Stimulated activated CD8-positive, alpha-beta memory T cell treated with anti-CD3 and anti-CD28 coated beads, Interleukin-15, amount 100 ng/mL, for 48 hours (primary cell): ENCODE measurements at regions not wholly inside any gene's neighbourhood (a gene's known extent, or its start where the extent isn't known, plus 50 kb on each side); places are given as distances from the start of the nearest gene placed in this dataset.
"Not testable (repeated sequence)": the region's sequence is repeated elsewhere in the genome, so short reads cannot be mapped to it uniquely, and the experiment has no call there.

Experiments
- DNase-seq, 2 donors: peaks; one replicate each; pipeline ENCODE4 v3.0.0-alpha.2; 2020; ENCODE audit warnings: low read depth in 2 of 2

DNA sequence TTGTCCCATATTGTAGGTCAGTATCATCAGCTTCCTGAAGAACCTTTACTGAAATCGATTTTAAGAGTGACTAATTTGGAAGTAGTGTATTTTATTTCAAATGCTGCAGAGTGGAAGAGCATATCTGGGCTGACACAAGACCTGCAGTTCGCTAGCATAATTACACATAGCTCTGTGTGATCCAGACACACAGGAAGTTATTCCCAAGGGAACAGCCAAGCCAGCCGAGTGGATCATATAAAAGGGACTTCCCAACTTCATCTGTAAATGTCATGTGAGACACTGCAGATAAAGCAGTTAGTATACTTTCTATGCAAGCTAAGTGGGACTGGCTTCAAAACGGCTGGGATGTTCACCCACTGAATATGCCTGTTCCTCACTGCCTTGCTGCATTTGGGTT lies 760.4 kb downstream of the SLITRK1 start:
- no peak for DNase-seq

DNA sequence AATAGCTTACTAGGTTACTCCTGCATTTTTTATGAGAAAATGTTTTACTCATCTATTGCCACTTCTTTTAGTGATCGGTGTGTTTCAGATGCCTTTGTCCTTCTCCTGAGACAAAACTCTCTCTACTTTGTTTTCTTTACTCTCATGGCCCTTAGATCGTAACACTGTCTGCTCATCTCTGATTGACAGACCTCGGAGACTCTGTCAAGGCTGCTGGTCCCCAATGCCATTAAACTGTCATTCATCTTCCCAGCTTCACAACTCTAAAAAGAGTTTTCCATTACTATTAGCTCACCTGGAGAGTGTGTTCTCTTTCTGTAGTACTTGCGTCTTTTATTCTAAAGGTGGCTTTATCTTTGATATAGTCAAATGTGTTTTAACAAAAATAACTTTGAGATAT lies 765.2 kb downstream of the SLITRK1 start:
- DNase-seq, result no peak

DNA sequence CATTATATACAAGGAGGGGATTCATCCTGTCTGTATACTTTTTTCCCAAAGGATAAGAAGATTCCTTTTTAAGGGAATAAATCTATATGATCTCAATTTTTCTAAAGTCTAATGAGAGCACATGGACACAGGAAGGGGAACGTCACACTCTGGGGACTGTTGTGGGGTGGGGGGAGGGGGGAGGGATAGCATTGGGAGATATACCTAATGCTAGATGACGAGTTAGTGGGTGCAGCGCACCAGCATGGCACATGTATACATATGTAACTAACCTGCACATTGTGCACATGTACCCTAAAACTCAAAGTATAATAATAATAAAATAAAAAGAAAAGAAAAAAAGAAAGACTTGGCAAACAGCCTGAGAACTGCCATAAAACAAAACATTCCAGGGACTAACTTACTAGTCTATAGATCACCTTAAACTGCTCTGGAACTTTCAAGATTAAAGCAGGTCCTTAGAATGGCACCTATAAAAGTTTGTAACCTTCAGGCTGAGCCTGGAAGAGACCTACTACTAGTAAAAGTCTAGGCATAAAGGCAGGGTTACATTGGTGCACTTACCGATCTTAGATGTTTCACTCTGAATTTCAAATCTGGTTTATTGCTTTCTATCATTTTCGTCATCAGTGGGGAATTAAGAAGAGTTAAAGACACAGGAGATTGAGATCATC lies 780.6 kb downstream of the SLITRK1 start:
- DNase-seq, result not testable (repeated sequence)

DNA sequence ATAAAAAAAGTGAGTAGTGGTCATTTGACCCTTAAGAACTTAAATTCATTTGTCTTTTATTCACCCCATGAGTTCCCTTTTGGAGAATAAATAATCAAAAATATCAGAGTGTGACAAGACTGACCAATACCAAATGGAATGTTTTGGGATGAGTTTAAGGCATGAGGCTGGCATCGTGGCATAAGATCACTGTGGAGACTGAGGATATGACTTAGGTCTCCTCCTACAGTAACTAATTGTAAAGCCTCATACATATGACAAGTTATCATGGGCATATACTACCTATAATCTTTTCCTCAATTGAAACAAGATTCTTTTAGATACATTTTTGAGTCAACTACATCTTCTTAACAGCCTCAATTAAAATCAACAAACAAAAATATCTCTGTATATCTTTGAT lies 782.0 kb downstream of the SLITRK1 start:
- no peak for DNase-seq

DNA sequence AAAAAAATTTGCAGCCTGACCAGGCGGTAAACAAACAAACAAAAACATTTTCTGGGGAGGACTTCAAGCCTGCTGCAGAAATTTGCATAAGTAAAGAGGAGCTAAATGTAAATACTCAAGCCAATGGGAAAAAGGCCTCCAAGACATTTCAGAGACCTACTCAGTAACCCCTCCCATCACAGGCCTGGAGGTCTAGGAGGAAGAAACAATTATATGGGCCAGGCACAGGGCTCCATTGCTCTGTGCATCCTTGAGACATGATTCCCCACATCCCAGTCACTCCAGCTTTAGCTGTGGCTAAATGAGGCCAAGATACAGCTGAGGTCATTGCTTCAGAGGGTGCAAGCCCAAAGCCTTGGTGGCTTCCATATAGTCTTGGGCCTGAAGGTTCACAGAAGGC lies 793.4 kb downstream of the SLITRK1 start:
- DNase-seq, result no peak

DNA sequence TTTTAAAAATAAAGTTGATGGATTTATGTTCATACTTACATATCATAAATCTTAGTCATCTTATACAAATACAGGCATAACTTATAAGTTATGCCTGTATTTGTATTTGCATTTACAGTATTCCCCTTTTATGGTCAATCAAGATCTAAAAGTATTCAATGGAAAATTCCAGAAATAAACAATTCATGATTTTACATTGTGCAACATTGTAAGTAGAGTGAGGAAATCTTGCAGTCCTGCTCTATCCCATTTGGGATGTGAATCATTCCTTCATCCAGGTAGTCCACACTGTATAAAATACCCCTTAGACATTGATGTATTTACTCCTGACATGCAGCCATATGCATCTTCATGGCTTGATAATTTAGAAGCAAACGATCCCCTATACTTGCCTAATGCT lies 795.3 kb downstream of the SLITRK1 start:
- no peak for DNase-seq

DNA sequence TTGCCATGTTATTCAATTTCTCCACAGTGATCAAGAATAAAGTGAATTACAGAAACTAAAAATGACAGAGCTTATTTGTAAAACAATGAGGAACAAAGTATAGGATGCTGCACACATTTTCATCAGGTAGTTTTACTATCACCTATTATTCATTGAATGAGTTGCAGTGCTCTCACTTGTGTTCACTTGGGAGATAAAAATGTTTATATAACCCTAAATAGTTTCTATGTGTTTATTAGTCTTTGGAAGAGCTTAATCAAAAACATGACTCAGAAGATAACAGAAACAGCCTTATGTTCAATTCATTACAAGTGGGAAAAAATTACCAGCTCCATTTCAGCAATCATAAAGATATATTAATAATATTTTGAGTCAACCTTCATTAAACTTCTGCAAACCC lies 796.2 kb downstream of the SLITRK1 start:
- DNase-seq, result no peak

DNA sequence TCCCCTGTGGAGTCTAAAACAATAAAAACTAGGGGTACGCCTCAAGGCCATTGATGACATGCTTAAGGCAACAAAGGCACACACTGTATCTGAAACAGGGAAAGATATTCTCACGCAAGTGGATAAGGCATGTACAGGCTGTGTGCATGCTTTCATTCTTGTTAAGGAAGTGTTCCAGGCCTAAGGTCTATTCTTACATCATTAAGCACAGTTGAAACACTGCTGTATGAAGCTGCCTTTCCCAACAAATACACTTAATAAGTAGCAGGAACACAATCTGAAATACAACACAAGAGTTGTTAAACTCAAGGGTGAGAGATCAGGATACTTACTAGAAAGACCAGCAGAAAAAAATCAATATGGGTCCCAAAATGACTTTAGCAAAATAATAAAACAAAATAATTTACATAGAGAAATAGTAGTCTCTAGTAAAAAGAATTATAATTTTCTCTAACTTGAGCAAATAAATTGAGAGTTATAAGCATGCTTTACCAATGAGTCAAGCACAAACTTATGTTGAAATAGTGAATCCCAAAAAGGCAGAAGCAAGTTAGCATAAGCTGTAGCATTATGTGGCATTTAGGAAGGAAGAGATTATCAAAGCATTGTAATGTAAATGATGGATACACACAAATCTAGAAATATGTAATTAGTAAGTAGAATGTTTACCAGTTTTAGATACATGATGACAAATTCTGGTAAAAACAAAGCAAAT lies 796.9 kb downstream of the SLITRK1 start:
- no peak for DNase-seq

DNA sequence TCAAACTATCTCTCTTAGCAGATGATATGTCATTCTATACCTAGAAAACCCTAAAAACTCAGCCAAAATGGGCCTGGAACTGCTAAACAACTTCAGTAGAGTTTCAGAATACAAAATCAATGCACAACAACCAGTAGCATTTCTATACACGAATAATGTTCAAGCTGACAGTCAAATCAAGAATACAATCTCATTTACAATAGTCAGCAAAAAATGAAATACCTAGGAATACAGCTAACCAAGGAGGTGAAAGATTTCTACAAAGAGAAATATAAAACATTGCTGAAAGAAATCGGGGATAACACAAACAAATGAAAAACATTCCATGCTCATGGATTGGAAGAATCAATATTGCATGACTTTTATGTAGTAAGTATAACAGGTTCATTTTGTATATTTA lies 804.8 kb downstream of the SLITRK1 start:
- DNase-seq, result no peak

DNA sequence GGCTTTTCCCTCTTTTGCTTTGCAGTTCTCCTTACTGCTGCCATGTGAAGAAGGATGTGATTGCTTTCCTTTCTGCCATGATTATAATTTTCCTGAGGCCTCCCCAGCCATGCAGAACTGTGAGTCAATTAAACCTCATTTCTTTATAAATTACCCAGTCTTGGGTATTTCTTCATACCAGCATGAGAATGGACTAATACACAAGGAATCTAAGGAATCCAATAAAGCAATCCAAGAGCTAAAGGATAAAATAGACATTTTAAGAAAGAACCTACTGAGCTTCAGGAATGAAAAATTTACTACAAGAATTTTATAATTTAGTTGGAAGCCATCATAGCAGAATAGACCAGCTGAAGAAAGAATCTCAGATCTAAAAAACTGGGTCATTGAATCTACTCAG lies 808.3 kb downstream of the SLITRK1 start:
- not testable (repeated sequence) for DNase-seq

DNA sequence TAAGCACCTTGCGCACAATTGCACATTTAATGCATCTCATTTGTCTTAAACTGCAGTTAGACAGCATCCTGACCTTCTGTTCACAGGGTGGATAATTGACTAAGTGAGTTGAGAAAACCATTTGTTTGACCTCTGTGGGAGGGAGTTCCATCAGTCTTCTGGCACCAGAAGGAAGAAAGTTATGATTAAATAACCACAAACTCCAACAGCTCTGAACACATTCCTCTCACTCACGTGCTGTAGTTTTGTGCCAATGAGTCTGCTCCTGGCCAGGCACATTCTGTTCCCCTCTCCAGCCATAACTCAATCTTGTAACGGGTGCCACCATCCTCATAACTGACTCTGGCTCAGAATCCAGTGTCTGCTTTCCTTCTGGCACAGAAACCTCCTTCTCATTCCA lies 817.2 kb downstream of the SLITRK1 start:
- DNase-seq, result no peak

DNA sequence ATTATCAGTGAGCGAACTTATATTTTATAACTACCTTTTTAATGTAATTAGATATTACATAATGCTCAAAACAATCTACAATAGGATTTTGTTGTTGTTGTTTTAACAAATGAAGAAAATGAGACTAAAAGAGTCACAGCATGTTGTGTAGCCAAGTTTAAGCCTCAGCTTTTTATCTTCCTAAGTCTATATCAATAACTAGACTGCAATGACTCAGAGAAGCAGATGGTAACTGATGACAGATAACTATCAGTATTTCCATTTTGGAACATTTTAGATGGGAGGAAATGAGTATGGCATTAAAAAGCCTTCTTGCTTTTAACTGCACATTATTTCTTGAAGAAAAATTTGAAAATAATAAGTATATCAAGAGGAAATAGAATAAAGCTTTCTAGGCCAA lies 825.2 kb downstream of the SLITRK1 start:
- DNase-seq, result no peak

DNA sequence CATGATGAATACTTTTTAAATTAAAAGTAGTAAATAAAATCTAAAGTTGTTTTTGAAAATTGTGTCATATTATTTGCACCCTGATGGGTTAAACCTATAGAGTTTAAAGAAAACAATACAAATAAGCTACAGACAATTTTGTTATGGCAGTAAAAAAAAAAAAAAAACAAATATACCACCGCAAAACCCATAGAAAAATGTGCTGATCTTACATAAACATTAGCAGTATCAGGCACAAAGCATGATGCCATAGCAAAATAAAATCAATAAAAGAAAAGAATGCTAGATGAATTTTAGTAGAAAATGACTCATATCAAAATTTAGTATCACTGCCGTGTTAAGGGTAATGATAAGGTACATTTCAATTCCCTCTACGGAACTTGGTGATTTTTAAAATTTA lies 826.0 kb downstream of the SLITRK1 start:
- no peak for DNase-seq

DNA sequence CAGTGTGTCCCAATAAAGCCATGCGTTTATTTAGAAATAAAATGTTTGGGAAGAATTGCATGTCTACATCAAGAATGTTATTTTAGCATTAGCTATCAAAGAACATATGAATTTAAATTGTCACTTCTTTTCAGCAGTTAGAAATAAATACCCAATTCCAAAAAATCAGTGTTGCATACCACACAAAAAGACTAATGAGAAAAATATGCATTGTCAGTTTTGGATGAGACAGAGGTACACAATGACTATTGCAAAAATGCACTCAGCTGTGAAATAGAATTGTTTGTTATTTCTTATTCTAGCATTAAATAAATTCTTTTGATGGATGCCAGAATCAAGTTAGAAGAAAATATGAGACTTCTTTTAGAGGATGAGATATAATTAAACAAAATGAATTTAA lies 833.9 kb downstream of the SLITRK1 start:
- no peak for DNase-seq

DNA sequence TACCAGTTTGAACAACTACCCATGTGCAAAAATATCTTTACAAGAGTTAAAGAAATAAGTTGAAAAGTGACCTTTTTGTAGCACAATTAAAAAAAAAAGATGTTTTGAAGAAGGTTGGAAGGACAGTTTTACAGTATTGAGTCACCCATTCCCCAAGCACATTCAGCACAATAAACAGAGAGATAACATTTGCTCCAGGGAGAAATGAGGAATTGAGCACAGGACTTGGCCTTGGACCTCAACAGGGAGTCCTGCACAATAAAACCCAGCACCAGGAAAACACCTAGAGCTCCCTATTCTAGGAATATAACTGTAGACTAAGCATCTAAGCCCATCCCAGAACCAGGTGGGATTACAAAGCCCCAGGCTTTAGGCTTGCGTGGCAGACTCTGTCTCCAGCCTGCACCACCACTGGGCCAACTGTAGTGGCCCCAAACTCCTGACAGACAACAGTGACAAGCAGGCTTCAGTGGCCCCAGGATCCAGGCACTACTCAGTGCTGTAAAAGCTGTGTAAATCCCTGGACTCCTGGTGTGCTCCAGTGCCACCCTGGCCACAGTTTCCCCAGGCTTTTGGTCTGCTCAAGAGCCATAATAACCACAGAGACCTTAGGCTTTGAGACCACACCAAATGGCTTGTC lies 857.2 kb downstream of the SLITRK1 start:
- DNase-seq, result no peak

DNA sequence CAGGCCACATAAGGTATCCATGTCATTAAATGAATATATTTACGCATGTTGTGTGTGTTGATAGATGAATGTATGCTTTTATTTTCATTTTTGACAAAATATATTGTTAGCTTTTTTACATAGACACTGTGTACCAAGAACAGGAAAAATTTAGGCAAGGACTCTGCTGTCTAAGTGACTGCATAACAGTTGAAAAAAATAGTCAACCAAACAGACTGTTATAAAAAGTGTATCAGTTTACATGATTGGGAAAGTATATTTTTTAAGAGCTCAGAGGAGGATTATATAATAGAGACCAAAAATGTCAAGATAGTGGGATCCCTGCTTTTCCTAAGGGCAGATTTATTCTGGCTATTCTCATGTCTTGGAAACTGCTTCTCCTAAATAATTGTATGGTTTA lies 858.0 kb downstream of the SLITRK1 start:
- no peak for DNase-seq

DNA sequence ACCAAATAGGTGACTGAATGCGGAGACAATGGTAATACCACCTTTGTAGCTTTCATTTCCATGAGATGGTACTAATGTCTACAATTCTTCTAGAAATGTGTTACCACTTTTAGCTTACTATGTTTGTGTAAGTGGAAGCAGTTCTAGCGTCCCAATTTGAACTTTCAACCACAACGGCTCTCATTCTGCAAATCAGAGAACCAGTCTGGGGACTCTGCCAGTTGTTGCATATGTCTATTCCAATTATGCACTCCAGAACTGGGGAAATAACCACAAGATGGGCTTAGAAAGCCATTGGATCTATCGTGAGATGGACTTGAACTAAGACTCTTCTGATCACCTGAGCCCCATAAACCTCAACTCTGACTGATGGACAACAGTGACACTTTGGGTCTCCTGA lies 862.3 kb downstream of the SLITRK1 start:
- no peak for DNase-seq

DNA sequence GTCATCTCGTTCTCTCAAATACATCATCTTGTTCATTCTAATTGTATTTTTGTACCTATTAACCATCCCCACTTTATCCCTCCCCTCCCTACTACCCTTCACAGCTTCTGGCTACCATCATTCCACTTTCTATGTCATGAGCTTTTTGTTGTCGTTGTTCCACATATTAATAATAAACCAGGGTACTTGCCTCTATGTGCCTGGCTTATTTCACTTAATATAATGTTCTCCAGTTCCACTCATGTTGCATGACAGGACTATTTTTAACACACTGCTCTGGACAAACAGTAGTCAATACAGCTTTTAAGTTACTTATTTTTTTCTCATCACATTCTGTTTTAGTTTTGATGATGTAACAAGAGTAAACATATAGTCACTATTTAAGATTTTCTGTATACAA lies 872.3 kb downstream of the SLITRK1 start:
- no peak for DNase-seq

DNA sequence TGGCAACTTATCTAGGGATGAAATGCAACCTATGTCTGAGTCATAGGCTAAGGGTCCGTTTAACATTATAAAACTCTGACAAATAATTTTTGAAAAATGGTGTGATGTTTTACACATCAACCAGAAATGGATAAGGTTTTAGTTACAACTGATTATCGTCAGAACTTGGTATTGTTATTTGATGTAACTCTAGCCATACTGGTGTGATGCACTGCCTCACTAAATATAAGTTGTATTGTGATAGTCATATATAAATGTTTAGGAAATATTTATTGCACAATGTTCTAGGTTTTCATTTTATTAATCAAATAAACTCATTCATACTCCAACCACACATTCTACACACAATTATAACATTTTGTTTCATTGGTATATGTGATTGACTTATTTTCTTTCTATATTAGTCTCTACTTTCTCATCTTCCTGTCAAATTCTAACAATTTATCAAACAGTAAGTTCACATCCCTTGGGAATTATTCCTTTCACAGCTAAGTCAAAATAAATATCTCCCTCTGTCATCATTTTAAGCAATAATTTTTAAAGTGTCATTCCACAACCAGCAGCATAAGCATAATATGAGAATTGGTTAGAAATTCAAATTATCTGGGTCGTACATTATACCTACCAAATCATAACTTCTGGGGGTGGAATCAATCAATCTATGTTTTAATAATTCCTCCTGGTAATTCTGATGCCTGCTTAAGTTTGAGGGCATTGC lies 873.9 kb downstream of the SLITRK1 start:
- DNase-seq, result no peak

DNA sequence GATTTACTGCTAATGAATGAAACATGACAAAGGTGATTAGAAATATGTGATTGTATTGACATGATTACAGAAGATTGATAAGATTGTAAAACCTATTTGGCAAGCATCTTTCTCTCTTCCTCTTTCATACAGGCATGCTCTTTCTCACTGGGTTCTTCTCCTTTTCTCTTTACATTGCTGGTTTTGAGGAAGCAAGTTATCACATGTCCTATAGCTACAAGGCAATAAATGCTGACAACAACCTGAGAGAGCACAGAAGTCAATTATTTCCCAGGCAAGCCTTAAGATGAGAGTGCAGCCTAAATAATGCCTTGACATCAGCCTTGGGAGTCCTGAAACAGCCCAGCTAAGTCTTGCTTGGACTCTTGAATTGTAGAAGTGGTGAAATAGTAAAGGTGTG lies 875.0 kb downstream of the SLITRK1 start:
- no peak for DNase-seq

DNA sequence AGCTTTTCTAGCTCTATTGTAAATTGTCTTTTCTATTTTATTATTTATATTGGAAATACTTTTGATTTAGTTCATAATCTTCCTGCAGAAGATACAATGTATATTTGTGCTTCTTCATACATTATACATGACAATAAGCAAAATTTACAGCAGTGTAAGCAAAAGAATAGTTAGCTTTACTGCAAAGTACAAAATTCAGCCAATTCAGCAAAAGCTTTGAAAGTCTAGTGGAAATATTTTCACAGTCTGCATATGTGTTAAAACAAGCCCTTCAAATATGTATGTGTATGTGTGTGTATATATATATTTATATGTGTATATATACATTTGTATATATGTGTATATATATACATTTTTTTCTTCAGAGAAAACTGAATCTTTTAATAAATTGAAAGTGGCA lies 879.1 kb downstream of the SLITRK1 start:
- no peak for DNase-seq

DNA sequence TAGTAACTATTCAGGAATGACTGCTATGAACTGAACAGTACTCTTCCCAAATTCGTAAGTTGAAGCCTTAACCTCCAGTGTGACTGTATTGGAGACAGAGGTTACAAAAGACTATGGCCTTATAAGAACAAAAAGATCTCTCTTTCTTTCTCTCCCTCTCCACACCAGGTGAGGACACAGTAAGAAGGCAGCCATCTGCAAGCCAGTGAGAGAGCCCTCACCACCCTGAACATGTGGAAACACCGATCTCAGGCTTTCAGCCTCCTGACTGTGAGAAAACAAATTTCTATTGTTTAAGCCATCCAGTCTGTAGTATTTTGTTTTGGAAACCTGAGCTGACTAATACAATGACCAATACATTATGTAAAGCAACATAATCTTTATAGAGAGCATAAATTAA lies 888.9 kb downstream of the SLITRK1 start:
- DNase-seq, result no peak

DNA sequence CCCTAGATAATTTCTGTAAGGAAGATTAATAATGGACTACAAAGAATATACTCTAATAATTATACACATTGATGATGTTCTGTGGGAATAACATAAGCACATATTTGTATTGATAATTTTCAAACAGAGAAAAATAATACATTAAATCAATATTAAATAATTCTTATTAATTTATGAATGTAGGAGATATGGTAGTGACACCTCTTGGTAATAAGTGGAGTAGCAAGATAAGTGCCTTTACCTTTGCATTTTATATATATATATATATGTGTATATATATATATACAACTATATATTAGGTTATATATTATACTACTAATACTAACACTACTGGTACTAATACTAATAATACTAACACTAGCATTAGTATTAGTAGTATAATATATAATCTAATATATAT lies 905.8 kb downstream of the SLITRK1 start:
- DNase-seq, result no peak
